Nephron progenitor cell (in vitro differentiated cells): ENCODE measurements at regions not wholly inside any gene's neighbourhood (a gene's known extent, or its start where the extent isn't known, plus 50 kb on each side); places are given as distances from the start of the nearest gene placed in this dataset.
A peak's percentile ranks its signal among the peaks of the same experiment; 100 is the strongest.
"Not testable (repeated sequence)": the region's sequence is repeated elsewhere in the genome, so short reads cannot be mapped to it uniquely, and the experiment has no call there.

ENCODE experiments used
- DNase-seq: peaks from one replicate; pipeline ENCODE4 v3.0.0; 2021
- H3K27ac Mint-ChIP-seq: 2 replicates; pipeline ENCODE4 v1.8.0; 2021; ENCODE audit warnings: mild to moderate bottlenecking, moderate library complexity, mixed read lengths
- H3K27me3 Mint-ChIP-seq: 2 replicates; pipeline ENCODE4 v1.8.0; 2021; ENCODE audit warnings: mild to moderate bottlenecking, low read depth, mixed read lengths; ENCODE audit not compliant: poor library complexity
- H3K36me3 Mint-ChIP-seq: 2 replicates; pipeline ENCODE4 v1.8.0; 2021; ENCODE audit warnings: low read depth, mixed read lengths
- H3K4me1 Mint-ChIP-seq: 2 replicates; pipeline ENCODE4 v1.8.0; 2021; ENCODE audit warnings: mixed read lengths
- H3K4me3 Mint-ChIP-seq: 2 replicates; pipeline ENCODE4 v1.8.0; 2021; ENCODE audit warnings: mild to moderate bottlenecking, moderate library complexity, mixed read lengths
- H3K9me3 Mint-ChIP-seq: 2 replicates; pipeline ENCODE4 v1.8.0; 2021; ENCODE audit warnings: mild to moderate bottlenecking, moderate library complexity, mixed read lengths
- TF ChIP-seq, protein P1 (sequence below): fragments of 200-600 bp; sonication (generic); IDR thresholded peaks from 2 replicates; pipeline ENCODE4 v1.5.0; 2021; ENCODE audit warnings: antibody characterized with exemption

DNA sequence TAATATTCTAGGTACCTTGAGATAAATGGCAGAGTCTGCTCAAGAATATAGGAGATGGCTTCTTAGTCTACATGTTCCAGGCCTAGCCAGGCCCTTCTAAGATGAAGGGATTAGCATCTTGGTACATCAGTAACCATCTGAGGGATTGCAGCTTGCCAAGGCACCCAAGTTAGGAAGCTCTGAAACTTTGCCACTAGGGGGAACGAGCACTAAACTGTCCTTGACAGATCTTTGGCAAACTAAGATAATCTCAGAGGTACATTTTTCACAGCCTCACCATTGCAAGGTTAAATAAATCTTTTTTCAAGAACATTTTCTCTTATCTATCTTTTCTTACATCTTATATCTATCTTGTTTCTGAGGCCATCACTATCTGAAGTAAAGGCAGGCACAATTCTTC, 351.2 kb downstream of the RAP2B start:
- Mint-ChIP-seq H3K9me3 (peaks cover 11% of the 10 kb centered on the region), H3K4me1 (no peaks in the 10 kb centered on the region), H3K27ac (no peak overlapping the region), H3K4me3 (no peak overlapping the region), H3K36me3 (no peaks in the 10 kb centered on the region), H3K27me3 (peaks cover 2% of the 10 kb centered on the region)
- TF ChIP-seq, protein P1, sequence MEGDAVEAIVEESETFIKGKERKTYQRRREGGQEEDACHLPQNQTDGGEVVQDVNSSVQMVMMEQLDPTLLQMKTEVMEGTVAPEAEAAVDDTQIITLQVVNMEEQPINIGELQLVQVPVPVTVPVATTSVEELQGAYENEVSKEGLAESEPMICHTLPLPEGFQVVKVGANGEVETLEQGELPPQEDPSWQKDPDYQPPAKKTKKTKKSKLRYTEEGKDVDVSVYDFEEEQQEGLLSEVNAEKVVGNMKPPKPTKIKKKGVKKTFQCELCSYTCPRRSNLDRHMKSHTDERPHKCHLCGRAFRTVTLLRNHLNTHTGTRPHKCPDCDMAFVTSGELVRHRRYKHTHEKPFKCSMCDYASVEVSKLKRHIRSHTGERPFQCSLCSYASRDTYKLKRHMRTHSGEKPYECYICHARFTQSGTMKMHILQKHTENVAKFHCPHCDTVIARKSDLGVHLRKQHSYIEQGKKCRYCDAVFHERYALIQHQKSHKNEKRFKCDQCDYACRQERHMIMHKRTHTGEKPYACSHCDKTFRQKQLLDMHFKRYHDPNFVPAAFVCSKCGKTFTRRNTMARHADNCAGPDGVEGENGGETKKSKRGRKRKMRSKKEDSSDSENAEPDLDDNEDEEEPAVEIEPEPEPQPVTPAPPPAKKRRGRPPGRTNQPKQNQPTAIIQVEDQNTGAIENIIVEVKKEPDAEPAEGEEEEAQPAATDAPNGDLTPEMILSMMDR: peak; percentile 24
- no peak for DNase-seq

DNA sequence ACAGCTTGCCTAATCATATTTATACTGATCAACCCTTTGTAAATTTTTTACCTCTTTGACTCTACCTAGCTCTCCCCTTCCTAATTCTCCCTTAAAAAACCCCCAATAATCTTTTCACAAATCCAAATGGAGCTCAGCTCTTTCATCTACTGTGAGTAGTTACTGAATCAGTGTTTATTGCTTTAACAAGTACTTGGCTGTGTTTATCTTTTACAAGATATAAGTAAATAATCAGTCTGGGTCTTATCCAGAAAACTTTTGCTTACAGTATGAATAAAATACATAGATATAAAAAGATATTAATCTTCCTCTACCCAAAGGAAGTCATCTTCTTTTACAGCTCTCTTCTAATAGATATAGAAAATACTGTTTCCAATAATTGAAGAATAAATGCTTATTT, 366.4 kb downstream of the RAP2B start:
- H3K36me3 Mint-ChIP-seq: no peaks in the 10 kb centered on the region

DNA sequence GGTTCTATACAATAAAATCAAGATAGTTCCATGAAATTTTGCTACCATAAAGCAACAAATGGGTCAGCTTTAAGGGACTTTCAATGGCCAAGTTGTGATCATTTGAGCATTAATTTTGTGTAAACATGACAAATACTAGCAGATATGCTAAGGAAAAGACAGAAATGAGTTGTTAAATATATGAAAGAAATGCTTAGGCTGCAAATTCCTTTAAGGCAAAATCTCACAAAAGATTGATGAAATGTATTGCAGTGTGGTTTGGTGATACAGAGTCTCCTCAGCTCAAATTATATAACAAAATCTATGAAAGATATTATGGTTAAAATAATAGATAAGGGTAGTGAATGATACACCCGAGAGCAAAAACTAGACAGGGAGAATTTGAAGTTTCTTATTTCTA, 377.2 kb downstream of the RAP2B start:
- Mint-ChIP-seq H3K4me3 (no peak overlapping the region), H3K36me3 (no peaks in the 10 kb centered on the region), H3K9me3 (peaks cover 11% of the 10 kb centered on the region), H3K27ac (no peak overlapping the region), H3K27me3 (peaks cover 3% of the 10 kb centered on the region), H3K4me1 (no peaks in the 10 kb centered on the region)
- no peak for DNase-seq
- TF ChIP-seq, protein P1: no peak

More for the DNA sequence above, 366.4 kb downstream of the RAP2B start:
- H3K4me3 Mint-ChIP-seq: no peak overlapping the region
- no peak for DNase-seq
- H3K27me3 Mint-ChIP-seq: peaks cover 4% of the 10 kb centered on the region
- TF ChIP-seq, protein P1: no peak
- peaks cover 24% of the 10 kb centered on the region for H3K9me3 Mint-ChIP-seq
- no peaks in the 10 kb centered on the region for H3K4me1 Mint-ChIP-seq
- H3K27ac Mint-ChIP-seq: no peak overlapping the region

DNA sequence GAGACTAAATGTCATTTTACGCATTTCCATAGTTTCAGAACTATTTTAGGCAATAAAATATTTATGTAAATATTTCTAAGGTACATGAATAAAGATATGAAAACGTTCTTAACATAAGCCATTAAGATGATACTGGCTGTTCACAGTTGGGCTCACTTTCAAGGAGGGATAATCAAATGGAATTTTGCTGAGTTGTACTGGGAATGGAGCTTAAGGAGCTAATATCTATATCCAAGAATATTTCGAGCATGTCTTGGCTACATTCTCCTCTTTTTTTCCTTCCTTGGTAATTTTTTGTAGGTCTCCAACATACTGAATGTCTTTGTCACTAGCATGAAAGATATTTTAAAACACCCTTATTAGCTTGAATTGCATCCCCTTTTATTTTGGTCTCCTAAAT, 383.4 kb downstream of the RAP2B start:
- no peak overlapping the region for H3K27ac Mint-ChIP-seq
- H3K27me3 Mint-ChIP-seq: peaks cover 7% of the 10 kb centered on the region
- no peaks in the 10 kb centered on the region for H3K9me3 Mint-ChIP-seq
- DNase-seq: no peak
- H3K4me1 Mint-ChIP-seq: no peaks in the 10 kb centered on the region
- TF ChIP-seq, protein P1: no peak
- no peak overlapping the region for H3K4me3 Mint-ChIP-seq
- no peaks in the 10 kb centered on the region for H3K36me3 Mint-ChIP-seq

DNA sequence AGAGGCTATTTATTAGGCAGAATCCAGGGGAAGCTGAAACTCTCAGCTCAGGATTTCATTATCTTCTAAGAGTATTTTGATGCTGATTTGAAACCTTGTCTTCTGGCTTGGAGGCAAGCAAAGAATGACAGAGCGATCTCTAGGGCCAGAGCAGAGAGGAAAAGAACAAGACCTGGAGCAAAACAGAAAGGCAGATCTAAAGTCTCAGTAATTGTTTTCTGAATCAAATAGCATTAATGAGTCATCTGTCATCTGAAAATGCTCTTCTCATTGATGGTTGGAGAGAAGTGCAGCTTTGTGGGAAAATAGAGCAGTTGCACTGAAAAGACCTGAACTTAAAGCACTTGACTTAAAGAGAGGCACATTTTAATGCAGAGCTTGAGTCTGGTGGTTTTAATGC, 385.9 kb downstream of the RAP2B start:
- no peaks in the 10 kb centered on the region for H3K9me3 Mint-ChIP-seq
- H3K36me3 Mint-ChIP-seq: no peaks in the 10 kb centered on the region
- DNase-seq: no peak
- peaks cover 7% of the 10 kb centered on the region for H3K27me3 Mint-ChIP-seq
- no peak overlapping the region for H3K4me3 Mint-ChIP-seq
- TF ChIP-seq, protein P1: no peak
- H3K27ac Mint-ChIP-seq: no peak overlapping the region
- H3K4me1 Mint-ChIP-seq: no peaks in the 10 kb centered on the region

DNA sequence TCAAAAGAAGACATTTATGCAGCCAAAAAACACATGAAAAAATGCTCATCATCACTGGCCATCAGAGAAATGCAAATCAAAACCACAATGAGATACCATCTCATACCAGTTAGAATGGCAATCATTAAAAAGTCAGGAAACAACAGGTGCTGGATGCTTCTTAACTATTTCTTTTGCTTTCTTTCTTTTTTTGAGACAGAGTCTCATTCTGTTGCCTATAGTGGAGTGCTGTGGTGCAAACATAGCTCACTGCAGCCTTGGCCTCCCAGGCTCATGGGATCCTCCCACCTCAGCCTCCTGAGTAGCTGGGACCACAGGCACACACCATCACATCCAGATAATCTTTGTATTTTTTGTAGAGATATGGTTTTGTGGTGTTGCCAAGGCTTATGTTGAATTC, 387.7 kb downstream of the RAP2B start:
- not testable (repeated sequence) for H3K36me3 Mint-ChIP-seq, H3K4me3 Mint-ChIP-seq

More for the DNA sequence above, 387.7 kb downstream of the RAP2B start:
- H3K9me3 Mint-ChIP-seq, H3K4me1 Mint-ChIP-seq, H3K27me3 Mint-ChIP-seq, H3K27ac Mint-ChIP-seq, DNase-seq: not testable (repeated sequence)
